AG04449 (cell line): ENCODE measurements at regions not wholly inside any gene's neighbourhood (a gene's known extent, or its start where the extent isn't known, plus 50 kb on each side); places are given as distances from the start of the nearest gene placed in this dataset.
"Not testable (repeated sequence)": the region's sequence is repeated elsewhere in the genome, so short reads cannot be mapped to it uniquely, and the experiment has no call there.

Experiments used
- CTCF ChIA-PET: fragments of 350-600 bp; formaldehyde crosslinking; extraction: SDS; loops from one replicate; lab custom pipeline; 2021; ENCODE audit warnings: antibody characterized with exemption; lab: Yijun Ruan, JAX
- POLR2A ChIA-PET: fragments of 400-600, 350-600 bp; formaldehyde crosslinking; extraction: SDS; loops from one replicate; lab custom pipeline; 2020; ENCODE audit warnings: antibody characterized with exemption, inconsistent platforms; lab: Yijun Ruan, JAX
- DNase-seq: peaks from one replicate; pipeline ENCODE4 v3.0.0-alpha.2; 2010; ENCODE audit warnings: low read depth, low spot score
- H3K4me3 ChIP-seq: 2 replicates; pipeline ENCODE4 v1.5.1; 2011; ENCODE audit warnings: low read depth, mild to moderate bottlenecking, control low read depth, low read length
- TF ChIP-seq, protein P1 (sequence below): IDR thresholded peaks from one replicate; pipeline ENCODE4 v1.5.1; 2011; ENCODE audit warnings: mild to moderate bottlenecking, moderate library complexity, low read length, control low read depth, inconsistent platforms; ENCODE audit not compliant: insufficient read depth; ENCODE audit errors: missing control alignments

DNA sequence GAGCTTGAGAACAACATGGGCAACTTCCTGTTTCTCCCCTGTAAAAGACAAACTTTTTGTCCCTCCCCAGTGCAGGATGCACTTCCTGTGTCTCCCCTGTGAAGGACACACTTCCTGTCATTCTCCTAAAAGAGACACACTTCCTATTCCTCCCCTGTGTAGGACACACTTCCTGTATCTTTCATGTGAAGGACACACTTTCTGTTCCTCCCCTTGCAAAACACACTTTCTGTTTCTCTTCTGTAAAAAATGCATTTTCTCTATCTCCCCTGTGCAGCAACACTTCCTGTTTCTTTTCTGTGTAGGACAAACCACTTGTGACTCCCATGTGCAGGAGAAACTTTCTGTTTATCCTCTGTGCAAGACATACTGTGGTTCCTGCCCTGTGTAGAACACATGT is 488.6 kb upstream of the USP9Y start:
- TF ChIP-seq, protein P1, sequence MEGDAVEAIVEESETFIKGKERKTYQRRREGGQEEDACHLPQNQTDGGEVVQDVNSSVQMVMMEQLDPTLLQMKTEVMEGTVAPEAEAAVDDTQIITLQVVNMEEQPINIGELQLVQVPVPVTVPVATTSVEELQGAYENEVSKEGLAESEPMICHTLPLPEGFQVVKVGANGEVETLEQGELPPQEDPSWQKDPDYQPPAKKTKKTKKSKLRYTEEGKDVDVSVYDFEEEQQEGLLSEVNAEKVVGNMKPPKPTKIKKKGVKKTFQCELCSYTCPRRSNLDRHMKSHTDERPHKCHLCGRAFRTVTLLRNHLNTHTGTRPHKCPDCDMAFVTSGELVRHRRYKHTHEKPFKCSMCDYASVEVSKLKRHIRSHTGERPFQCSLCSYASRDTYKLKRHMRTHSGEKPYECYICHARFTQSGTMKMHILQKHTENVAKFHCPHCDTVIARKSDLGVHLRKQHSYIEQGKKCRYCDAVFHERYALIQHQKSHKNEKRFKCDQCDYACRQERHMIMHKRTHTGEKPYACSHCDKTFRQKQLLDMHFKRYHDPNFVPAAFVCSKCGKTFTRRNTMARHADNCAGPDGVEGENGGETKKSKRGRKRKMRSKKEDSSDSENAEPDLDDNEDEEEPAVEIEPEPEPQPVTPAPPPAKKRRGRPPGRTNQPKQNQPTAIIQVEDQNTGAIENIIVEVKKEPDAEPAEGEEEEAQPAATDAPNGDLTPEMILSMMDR = no peak
- no peak for DNase-seq
- POLR2A ChIA-PET = no interaction called here
- CTCF ChIA-PET = no interaction called here
- no peak overlapping the region for H3K4me3 ChIP-seq

DNA sequence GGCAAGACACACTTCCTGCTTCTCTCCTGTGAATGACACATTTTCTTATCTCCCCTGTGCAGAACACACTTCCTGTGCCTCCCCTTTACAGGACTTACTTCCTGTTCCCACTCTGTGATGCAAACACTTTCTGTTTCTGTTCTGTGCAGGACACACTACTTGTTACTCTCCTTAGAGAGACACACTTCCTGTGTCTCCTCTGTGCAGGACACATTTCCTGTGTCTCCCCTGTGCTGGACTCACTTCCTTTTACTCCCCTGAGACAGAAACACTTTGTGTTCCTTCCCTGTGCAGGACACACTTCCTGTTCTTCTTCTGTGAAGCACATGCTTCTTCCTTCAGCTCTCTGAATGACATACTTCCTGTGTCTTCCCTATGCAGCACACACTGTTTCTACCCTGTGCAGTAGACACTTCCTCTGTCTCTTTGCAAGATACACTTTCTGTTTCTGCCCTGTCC is 485.4 kb upstream of the USP9Y start:
- no peak for DNase-seq
- POLR2A ChIA-PET = no interaction called here
- CTCF ChIA-PET = no interaction called here
- TF ChIP-seq, protein P1 = no peak
- H3K4me3 ChIP-seq = no peak overlapping the region

DNA sequence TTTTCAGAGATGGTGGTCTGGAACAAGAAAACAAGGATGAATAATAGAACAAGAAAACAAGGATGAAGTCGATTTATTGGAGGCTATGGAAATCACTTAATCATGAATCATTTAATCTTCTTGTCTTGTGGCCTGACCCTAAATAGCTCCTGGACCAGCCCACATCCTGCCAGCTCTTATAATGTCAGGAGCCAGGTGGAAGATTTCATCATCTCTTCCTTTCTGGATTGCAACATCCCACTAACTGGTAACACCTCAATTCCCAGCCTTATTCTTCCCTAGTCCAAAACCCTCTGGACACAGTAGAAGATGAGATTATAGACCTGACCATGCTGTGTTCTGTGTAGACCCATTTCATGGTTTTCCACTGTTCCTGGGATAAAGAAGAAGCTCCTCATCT is 470.1 kb upstream of the USP9Y start:
- POLR2A ChIA-PET = no interaction called here
- CTCF ChIA-PET = no interaction called here
- DNase-seq = no peak
- TF ChIP-seq, protein P1 = no peak
- no peak overlapping the region for H3K4me3 ChIP-seq

DNA sequence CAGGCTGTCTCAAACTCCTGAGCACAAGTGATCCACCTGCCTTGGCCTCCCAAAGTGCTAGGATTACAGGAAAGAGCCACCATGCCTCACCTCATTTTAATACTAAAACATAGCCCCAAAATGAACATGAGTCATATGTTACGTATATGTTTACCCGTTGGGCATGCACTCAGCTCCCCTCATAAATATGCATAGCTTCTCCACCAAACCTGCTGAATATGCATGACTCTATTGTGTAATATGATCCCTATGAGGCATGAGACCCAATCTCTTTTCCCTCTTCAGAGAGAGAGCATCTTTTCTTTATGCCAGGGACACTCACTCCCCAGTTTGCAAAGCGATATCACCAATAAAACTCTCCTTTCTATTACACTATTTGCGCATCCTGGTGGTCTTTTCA is 464.6 kb upstream of the USP9Y start:
- ChIA-PET POLR2A (no interaction called here), CTCF (no interaction called here)
- DNase-seq = no peak
- TF ChIP-seq, protein P1 = no peak
- H3K4me3 ChIP-seq = no peak overlapping the region

DNA sequence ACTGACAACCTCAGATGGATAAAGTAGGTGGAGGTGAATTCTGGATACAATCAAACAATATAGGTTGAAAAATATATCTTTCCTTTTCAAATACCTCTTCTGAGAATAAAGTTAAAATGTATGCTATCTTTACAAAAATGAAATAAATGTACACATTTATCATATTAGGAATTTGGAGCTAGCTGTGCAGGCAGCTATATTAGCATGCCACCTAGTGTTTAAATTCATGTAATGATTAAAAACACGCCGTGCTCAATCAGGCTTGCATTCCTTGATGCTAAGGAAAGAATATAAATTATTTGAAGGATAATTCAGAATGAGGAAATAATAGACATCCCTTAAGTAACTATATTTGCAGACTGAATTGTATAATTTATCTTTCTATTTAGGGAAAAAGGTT is 460.7 kb upstream of the USP9Y start:
- CTCF ChIA-PET, DNase-seq, POLR2A ChIA-PET, H3K4me3 ChIP-seq: not testable (repeated sequence)

DNA sequence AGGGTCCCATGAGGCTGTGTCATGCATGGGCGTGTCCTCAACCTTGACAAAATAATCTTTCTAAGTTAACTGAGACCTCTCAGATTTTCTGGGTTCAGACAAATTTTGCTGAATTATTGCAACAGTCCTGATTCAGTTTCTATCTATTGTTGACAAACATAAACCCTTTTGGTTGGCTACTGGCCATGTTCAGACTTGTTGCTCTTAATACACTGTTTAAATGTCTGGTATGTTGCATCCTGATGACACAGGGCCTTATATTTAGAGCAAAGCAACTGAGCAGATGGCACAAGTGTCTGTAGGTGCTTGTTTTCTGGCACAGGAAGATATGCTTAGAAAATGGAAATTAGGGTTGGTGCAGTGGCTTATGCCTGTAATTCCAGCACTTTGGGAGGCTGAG is 456.9 kb upstream of the USP9Y start:
- ChIA-PET POLR2A (no interaction called here), CTCF (no interaction called here)
- TF ChIP-seq, protein P1 = no peak
- no peak for DNase-seq
- H3K4me3 ChIP-seq = no peak overlapping the region

DNA sequence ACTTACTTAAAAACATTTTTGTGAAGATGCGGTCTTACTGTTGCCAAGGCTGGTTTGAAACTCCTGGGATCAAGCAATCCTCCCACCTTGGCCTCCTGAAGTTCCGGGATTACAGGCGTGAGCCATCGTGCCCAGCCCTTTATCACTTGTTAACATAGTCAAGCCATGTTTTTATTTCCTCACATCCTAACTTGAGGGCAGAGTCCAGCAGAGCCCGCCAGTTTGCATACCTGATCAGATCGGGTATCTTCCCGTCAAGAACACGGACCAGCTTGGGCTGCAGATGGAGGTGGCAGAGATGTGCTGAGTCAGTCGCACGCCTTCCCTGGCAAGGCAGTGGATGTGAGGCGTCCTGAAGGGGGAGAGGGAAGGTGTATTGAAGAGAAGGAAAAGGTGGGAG is 447.3 kb upstream of the USP9Y start:
- ChIA-PET POLR2A (no interaction called here), CTCF (no interaction called here)
- TF ChIP-seq, protein P1 = no peak
- no peak overlapping the region for H3K4me3 ChIP-seq
- DNase-seq = no peak
